ENCODE measurements at regions not wholly inside any gene's neighbourhood (a gene's known extent, or its start where the extent isn't known, plus 50 kb on each side); places are given as distances from the start of the nearest gene placed in this dataset.

- H3K27ac Mint-ChIP-seq (ENCODE audit: unreplicated experiment), result no peak overlapping the region
Measured at GRCh38 chr5:92180391-92180790, 797.3 kb upstream of the ARRDC3 start.

GRCh38 chr5:92179651-92180050, 796.5 kb upstream of the ARRDC3 start:
- Mint-ChIP-seq H3K4me3 (ENCODE audit: unreplicated experiment) (no peak overlapping the region), H3K4me1 (ENCODE audit: low read depth) (no peaks in the 10 kb centered on the region), H3K36me3 (ENCODE audit: low read depth) (no peaks in the 10 kb centered on the region), H3K27me3 (ENCODE audit: low read depth) (no peaks in the 10 kb centered on the region), H3K9me3 (ENCODE audit: low read depth) (no peaks in the 10 kb centered on the region), H3K27ac (ENCODE audit: unreplicated experiment) (no peak overlapping the region)
- DNase-seq (ENCODE audit: low spot score), result no peak
- no peak for TF ChIP-seq CTCF (IDR thresholded peaks at IDR 0.05)

More at GRCh38 chr5:92180391-92180790, 797.3 kb upstream of the ARRDC3 start:
- Mint-ChIP-seq H3K27me3 (ENCODE audit: low read depth) (no peaks in the 10 kb centered on the region), H3K4me3 (ENCODE audit: unreplicated experiment) (no peak overlapping the region), H3K9me3 (ENCODE audit: low read depth) (no peaks in the 10 kb centered on the region), H3K36me3 (ENCODE audit: low read depth) (no peaks in the 10 kb centered on the region), H3K4me1 (ENCODE audit: low read depth) (no peaks in the 10 kb centered on the region)
- no peak for TF ChIP-seq CTCF (IDR thresholded peaks at IDR 0.05)
- DNase-seq (ENCODE audit: low spot score), result no peak

GRCh38 chr5:92177926-92178487, 794.9 kb upstream of the ARRDC3 start:
- no peaks in the 10 kb centered on the region for H3K9me3 Mint-ChIP-seq (ENCODE audit: low read depth)
- no peak overlapping the region for H3K4me3 Mint-ChIP-seq (ENCODE audit: unreplicated experiment)
- DNase-seq (ENCODE audit: low spot score), result no peak
- TF ChIP-seq CTCF (IDR thresholded peaks at IDR 0.05), result no peak
- no peaks in the 10 kb centered on the region for H3K36me3 Mint-ChIP-seq (ENCODE audit: low read depth)
- H3K4me1 Mint-ChIP-seq (ENCODE audit: low read depth), result no peaks in the 10 kb centered on the region
- H3K27me3 Mint-ChIP-seq (ENCODE audit: low read depth), result no peaks in the 10 kb centered on the region
- no peak overlapping the region for H3K27ac Mint-ChIP-seq (ENCODE audit: unreplicated experiment)

- DNase-seq (ENCODE audit: low spot score), result no peak
- Mint-ChIP-seq H3K4me3 (ENCODE audit: unreplicated experiment) (no peak overlapping the region), H3K4me1 (ENCODE audit: low read depth) (no peaks in the 10 kb centered on the region), H3K27me3 (ENCODE audit: low read depth) (no peaks in the 10 kb centered on the region), H3K27ac (ENCODE audit: unreplicated experiment) (no peak overlapping the region), H3K9me3 (ENCODE audit: low read depth) (peaks cover 12% of the 10 kb centered on the region), H3K36me3 (ENCODE audit: low read depth) (no peaks in the 10 kb centered on the region)
- no peak for TF ChIP-seq CTCF (IDR thresholded peaks at IDR 0.05)
Measured at GRCh38 chr5:92163906-92164305, 780.8 kb upstream of the ARRDC3 start.

GRCh38 chr5:92147798-92148197, 764.7 kb upstream of the ARRDC3 start:
- Mint-ChIP-seq H3K27me3 (ENCODE audit: low read depth) (no peaks in the 10 kb centered on the region), H3K4me3 (ENCODE audit: unreplicated experiment) (no peak overlapping the region), H3K9me3 (ENCODE audit: low read depth) (no peaks in the 10 kb centered on the region), H3K36me3 (ENCODE audit: low read depth) (no peaks in the 10 kb centered on the region), H3K4me1 (ENCODE audit: low read depth) (no peaks in the 10 kb centered on the region), H3K27ac (ENCODE audit: unreplicated experiment) (no peak overlapping the region)
- DNase-seq (ENCODE audit: low spot score), result no peak
- no peak for TF ChIP-seq CTCF (IDR thresholded peaks at IDR 0.05)
